Astrocyte (in vitro differentiated cells and primary cell): ENCODE measurements at regions not wholly inside any gene's neighbourhood (a gene's known extent, or its start where the extent isn't known, plus 50 kb on each side); places are given as distances from the start of the nearest gene placed in this dataset.

Experiments
- DNase-seq: peaks from one replicate; pipeline ENCODE4 v3.0.0-alpha.2; 2010; ENCODE audit warnings: low read depth
- FAIRE-seq: peaks from 2 replicates; lab custom pipeline; 2011; peaks lifted over from hg19 to GRCh38; lab: Jason Lieb, UNC
- H2AFZ ChIP-seq: 2 replicates; pipeline ENCODE4 v1.6.0; 2012; ENCODE audit warnings: low read depth, low read length, inconsistent platforms
- H3K27ac ChIP-seq: 2 replicates; pipeline ENCODE4 v1.5.1; 2011; ENCODE audit warnings: low read depth, low read length, inconsistent platforms
- H3K27me3 ChIP-seq: 2 replicates; pipeline ENCODE4 v1.6.0; 2011; ENCODE audit warnings: low read length, inconsistent platforms; ENCODE audit not compliant: insufficient read depth
- H3K36me3 ChIP-seq: 2 replicates; pipeline ENCODE4 v1.5.1; 2011; ENCODE audit warnings: low read length, inconsistent platforms; ENCODE audit not compliant: insufficient read depth
- H3K4me1 ChIP-seq: 2 replicates; pipeline ENCODE4 v1.5.1; 2011; ENCODE audit warnings: low read length, inconsistent platforms; ENCODE audit not compliant: insufficient read depth
- H3K4me2 ChIP-seq: 2 replicates; pipeline ENCODE4 v1.6.0; 2012; ENCODE audit warnings: low read length, inconsistent platforms
- H3K4me3 ChIP-seq: 2 replicates; pipeline ENCODE4 v1.5.1; 2011; ENCODE audit warnings: low read depth, mild to moderate bottlenecking, low read length, inconsistent platforms; ENCODE audit not compliant: insufficient read depth
- H3K79me2 ChIP-seq: 2 replicates; pipeline ENCODE4 v1.6.0; 2012; ENCODE audit warnings: mild to moderate bottlenecking, low read length, inconsistent platforms; ENCODE audit not compliant: insufficient read depth
- H3K9ac ChIP-seq: 2 replicates; pipeline ENCODE4 v1.6.0; 2012; ENCODE audit warnings: mild to moderate bottlenecking, low read length, inconsistent platforms
- H3K9me3 ChIP-seq: 2 replicates; pipeline ENCODE4 v1.5.1; 2012; ENCODE audit warnings: low read depth, mild to moderate bottlenecking, low read length, inconsistent platforms; ENCODE audit not compliant: insufficient read depth
- H4K20me1 ChIP-seq: 2 replicates; pipeline ENCODE4 v1.6.0; 2012; ENCODE audit warnings: low read length, inconsistent platforms; ENCODE audit not compliant: insufficient read depth
- H3K27ac Mint-ChIP-seq: one replicate; pipeline ENCODE4 v1.8.0; 2021; ENCODE audit warnings: mild to moderate bottlenecking, mixed read lengths; ENCODE audit not compliant: unreplicated experiment
- H3K27me3 Mint-ChIP-seq: one replicate; pipeline ENCODE4 v1.8.0; 2021; ENCODE audit warnings: low read depth, mixed read lengths; ENCODE audit not compliant: unreplicated experiment
- H3K36me3 Mint-ChIP-seq: one replicate; pipeline ENCODE4 v1.8.0; 2021; ENCODE audit warnings: low read depth, mixed read lengths; ENCODE audit not compliant: unreplicated experiment
- H3K4me1 Mint-ChIP-seq: one replicate; pipeline ENCODE4 v1.8.0; 2021; ENCODE audit warnings: low read depth, mixed read lengths; ENCODE audit not compliant: unreplicated experiment
- H3K4me3 Mint-ChIP-seq: one replicate; pipeline ENCODE4 v1.8.0; 2021; ENCODE audit warnings: mild to moderate bottlenecking, moderate library complexity, mixed read lengths; ENCODE audit not compliant: unreplicated experiment
- H3K9me3 Mint-ChIP-seq: one replicate; pipeline ENCODE4 v1.8.0; 2021; ENCODE audit warnings: mild to moderate bottlenecking, mixed read lengths; ENCODE audit not compliant: unreplicated experiment
- EZH2 ChIP-seq: IDR thresholded peaks from 2 replicates; pipeline ENCODE4 v1.6.1; 2012; ENCODE audit warnings: mild to moderate bottlenecking, low read length, inconsistent platforms; ENCODE audit not compliant: insufficient read depth
- TF ChIP-seq, protein P1 (sequence below): IDR thresholded peaks from 2 replicates; pipeline ENCODE4 v1.5.1; 2011; ENCODE audit warnings: low read depth, mild to moderate bottlenecking, inconsistent platforms, low read length, moderate library complexity; ENCODE audit not compliant: insufficient read depth

DNA sequence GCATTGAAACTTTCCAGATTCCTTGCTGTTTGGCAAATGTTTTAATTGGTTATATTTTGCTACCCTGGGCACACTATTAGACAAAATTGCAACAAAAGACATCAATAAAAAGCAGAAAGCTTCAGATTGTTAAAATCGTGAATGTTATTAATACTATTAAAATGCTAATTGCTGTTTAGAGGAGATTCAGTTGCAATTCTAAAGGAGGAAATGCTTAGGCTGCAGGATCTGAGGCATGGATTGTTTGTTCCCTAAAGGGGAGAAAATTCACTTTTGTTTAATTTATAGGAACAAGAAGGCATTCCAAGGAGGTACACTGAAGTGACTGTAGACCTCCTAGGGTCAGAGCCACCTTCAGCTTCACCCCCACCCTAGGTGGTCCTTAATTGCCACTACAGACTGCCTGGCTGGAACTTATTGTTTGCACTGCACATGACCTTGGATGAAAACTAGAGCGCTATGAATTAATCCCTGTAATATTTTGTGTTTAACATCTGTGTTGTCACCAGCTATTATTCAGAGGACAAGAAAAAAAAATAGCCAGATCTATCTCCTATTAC lies 1266.9 kb upstream of the ADGRL2 start:
- no peaks in the 10 kb centered on the region for H3K27me3 Mint-ChIP-seq
- H3K36me3 ChIP-seq = no peaks in the 10 kb centered on the region
- peak overlapping the region; percentile 31 for H3K4me2 ChIP-seq
- TF ChIP-seq, protein P1, sequence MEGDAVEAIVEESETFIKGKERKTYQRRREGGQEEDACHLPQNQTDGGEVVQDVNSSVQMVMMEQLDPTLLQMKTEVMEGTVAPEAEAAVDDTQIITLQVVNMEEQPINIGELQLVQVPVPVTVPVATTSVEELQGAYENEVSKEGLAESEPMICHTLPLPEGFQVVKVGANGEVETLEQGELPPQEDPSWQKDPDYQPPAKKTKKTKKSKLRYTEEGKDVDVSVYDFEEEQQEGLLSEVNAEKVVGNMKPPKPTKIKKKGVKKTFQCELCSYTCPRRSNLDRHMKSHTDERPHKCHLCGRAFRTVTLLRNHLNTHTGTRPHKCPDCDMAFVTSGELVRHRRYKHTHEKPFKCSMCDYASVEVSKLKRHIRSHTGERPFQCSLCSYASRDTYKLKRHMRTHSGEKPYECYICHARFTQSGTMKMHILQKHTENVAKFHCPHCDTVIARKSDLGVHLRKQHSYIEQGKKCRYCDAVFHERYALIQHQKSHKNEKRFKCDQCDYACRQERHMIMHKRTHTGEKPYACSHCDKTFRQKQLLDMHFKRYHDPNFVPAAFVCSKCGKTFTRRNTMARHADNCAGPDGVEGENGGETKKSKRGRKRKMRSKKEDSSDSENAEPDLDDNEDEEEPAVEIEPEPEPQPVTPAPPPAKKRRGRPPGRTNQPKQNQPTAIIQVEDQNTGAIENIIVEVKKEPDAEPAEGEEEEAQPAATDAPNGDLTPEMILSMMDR = no peak
- no peak for TF ChIP-seq EZH2
- H4K20me1 ChIP-seq = no peaks in the 10 kb centered on the region
- no peaks in the 10 kb centered on the region for H3K27me3 ChIP-seq
- DNase-seq (no peak), FAIRE-seq (no peak)
- H3K4me1 Mint-ChIP-seq = peaks cover 42% of the 10 kb centered on the region
- H2AFZ ChIP-seq = peak overlapping the region; percentile 35
- no peaks in the 10 kb centered on the region for H3K9me3 ChIP-seq
- H3K36me3 Mint-ChIP-seq = no peaks in the 10 kb centered on the region
- no peaks in the 10 kb centered on the region for H3K9me3 Mint-ChIP-seq
- no peak overlapping the region for H3K4me3 ChIP-seq
- H3K27ac ChIP-seq = no peak overlapping the region
- H3K27ac Mint-ChIP-seq = peak overlapping the region; percentile 48
- no peaks in the 10 kb centered on the region for H3K4me1 ChIP-seq
- H3K4me3 Mint-ChIP-seq = no peak overlapping the region
- H3K9ac ChIP-seq = no peak overlapping the region
- H3K79me2 ChIP-seq = no peaks in the 10 kb centered on the region

DNA sequence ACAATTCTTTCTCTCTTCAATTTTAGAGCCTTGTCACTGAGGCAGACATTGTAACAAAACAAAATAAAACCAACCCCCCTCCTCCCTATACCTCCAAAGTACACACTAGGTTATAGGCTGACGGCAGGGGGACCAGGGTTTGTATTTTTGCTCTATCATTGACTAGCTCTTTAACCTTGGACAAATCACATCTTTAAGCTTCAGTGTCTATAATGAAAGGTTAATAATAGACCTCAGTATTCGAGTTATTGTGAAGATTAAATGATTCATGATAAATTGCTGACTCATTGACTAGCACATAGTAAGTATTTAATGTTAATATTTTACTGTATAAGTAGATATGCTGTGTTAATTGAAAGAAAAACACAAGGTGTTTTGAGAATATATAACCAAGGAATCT lies 1267.6 kb upstream of the ADGRL2 start:
- H3K27ac Mint-ChIP-seq = no peak overlapping the region

DNA sequence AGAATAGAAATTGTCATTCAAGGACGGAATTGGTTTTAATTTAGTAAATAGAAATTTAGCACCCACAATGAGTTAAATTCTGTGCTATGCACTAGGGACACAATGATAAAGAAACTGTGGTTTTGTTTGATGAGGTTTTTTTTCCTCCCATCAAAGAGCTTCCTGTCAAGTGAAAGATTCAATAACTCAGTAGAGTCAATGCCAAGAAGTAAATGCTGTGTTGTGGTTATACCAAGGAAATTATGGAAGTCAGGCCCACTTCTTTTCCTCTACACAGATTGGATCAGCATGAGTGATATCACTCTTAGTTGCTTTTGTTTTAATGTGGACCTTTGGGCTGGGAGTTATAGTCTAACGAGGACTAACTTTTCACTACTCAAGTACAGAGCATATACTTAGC lies 1269.6 kb upstream of the ADGRL2 start:
- Histone ChIP-seq H3K4me3 (no peak overlapping the region), H3K4me1 (no peaks in the 10 kb centered on the region), H3K36me3 (no peaks in the 10 kb centered on the region), H4K20me1 (no peaks in the 10 kb centered on the region), H3K9ac (no peak overlapping the region), H3K9me3 (no peaks in the 10 kb centered on the region), H3K4me2 (no peak overlapping the region), H3K27me3 (no peaks in the 10 kb centered on the region), H3K27ac (no peak overlapping the region), H3K79me2 (no peaks in the 10 kb centered on the region), H2AFZ (no peak overlapping the region)
- no peak overlapping the region for H3K27ac Mint-ChIP-seq
- no peak for TF ChIP-seq EZH2
- TF ChIP-seq, protein P1 = no peak
- H3K36me3 Mint-ChIP-seq = no peaks in the 10 kb centered on the region
- no peaks in the 10 kb centered on the region for H3K27me3 Mint-ChIP-seq
- H3K4me3 Mint-ChIP-seq = no peak overlapping the region
- DNase-seq = peak; percentile 32
- H3K9me3 Mint-ChIP-seq = no peaks in the 10 kb centered on the region
- FAIRE-seq = no peak
- peaks cover 38% of the 10 kb centered on the region for H3K4me1 Mint-ChIP-seq

More for the DNA sequence above, 1267.6 kb upstream of the ADGRL2 start:
- H3K9me3 ChIP-seq = no peaks in the 10 kb centered on the region
- H3K27me3 Mint-ChIP-seq = no peaks in the 10 kb centered on the region
- no peak overlapping the region for H3K9ac ChIP-seq
- no peaks in the 10 kb centered on the region for H3K79me2 ChIP-seq
- no peaks in the 10 kb centered on the region for H3K4me1 ChIP-seq
- H4K20me1 ChIP-seq = no peaks in the 10 kb centered on the region
- H3K9me3 Mint-ChIP-seq = no peaks in the 10 kb centered on the region
- no peak for FAIRE-seq
- H3K36me3 Mint-ChIP-seq = no peaks in the 10 kb centered on the region
- no peaks in the 10 kb centered on the region for H3K27me3 ChIP-seq
- H3K4me2 ChIP-seq = no peak overlapping the region
- H3K4me3 Mint-ChIP-seq = no peak overlapping the region
- H3K4me3 ChIP-seq = no peak overlapping the region
- no peaks in the 10 kb centered on the region for H3K36me3 ChIP-seq
- no peak for TF ChIP-seq EZH2
- TF ChIP-seq, protein P1 = no peak
- H2AFZ ChIP-seq = no peak overlapping the region
- peaks cover 42% of the 10 kb centered on the region for H3K4me1 Mint-ChIP-seq
- no peak for DNase-seq
- H3K27ac ChIP-seq = no peak overlapping the region
